ENCODE measurements at regions not wholly inside any gene's neighbourhood (a gene's known extent, or its start where the extent isn't known, plus 50 kb on each side); places are given as distances from the start of the nearest gene placed in this dataset.

DNA sequence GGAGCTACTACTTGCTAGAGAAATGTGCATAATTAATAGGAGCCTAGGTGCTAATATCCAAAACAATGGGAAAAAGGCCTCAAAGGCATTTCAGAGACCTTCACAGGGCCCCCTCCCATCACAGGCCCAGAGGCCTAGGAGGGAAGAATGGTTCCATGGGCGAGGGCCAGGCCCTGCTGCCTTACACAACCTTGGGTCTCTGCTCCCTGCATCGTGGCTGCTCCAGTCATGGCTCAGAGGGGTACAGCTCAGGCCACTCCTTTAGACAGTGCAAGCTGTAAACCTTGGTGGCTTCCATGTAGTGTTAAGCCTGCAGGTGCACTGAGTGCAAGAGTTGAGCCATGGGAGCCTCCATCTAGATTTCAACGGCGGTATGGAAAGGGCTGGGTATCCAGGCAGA lies 429.2 kb downstream of the FIGN start:
- FAIRE-seq, result no peak
- intact Hi-C loops (cut with micrococcal nuclease), result no loop called here
- Histone ChIP-seq H3K4me2 (ENCODE audit: insufficient read depth, low read length) (no peak overlapping the region), H3K4me3 (no peak overlapping the region), H3K9me3 (replicated peaks; ENCODE audit: control insufficient read depth, insufficient read depth, low read depth, low read length) (peaks cover 4% of the 10 kb centered on the region), H3K27me3 (ENCODE audit: control insufficient read depth in 2 of 2, insufficient read depth in 2 of 2, low read length in 2 of 2) (no peaks in the 10 kb centered on the region), H3K9ac (ENCODE audit: insufficient read depth in 1 of 2, low read depth in 2 of 2, low read length in 2 of 2) (no peak overlapping the region), H4K20me1 (replicated peaks; ENCODE audit: control insufficient read depth, insufficient read depth, low read length) (no peaks in the 10 kb centered on the region), H3K4me1 (replicated peaks in 1 of 2; ENCODE audit: control insufficient read depth in 2 of 2, insufficient read depth in 2 of 2, low read length in 2 of 2) (no peaks in the 10 kb centered on the region), H3K36me3 (ENCODE audit: control insufficient read depth, insufficient read depth, low read length) (no peaks in the 10 kb centered on the region), H3K9me1 (ENCODE audit: control insufficient read depth, insufficient read depth, low read length) (no peaks in the 10 kb centered on the region), H3K27ac (ENCODE audit: extremely low read depth, low read depth, low read length) (no peak overlapping the region), H3K79me2 (ENCODE audit: control insufficient read depth, insufficient read depth, low read length) (no peaks in the 10 kb centered on the region), H2AFZ (ENCODE audit: low read depth, low read length) (no peak overlapping the region)
- no peak for DNase-seq (ENCODE audit: extremely low read depth in 1 of 4, low spot score in 3 of 4)
- ChIA-PET POLR2A (no interaction called here), CTCF (ENCODE audit: low intra/inter-chr PET ratio) (no interaction called here)
- TF ChIP-seq ZNF184 (CRISPR knock-in tag; IDR thresholded peaks at IDR 0.05) (no peak), PHTF2 (CRISPR knock-in tag; IDR thresholded peaks at IDR 0.05) (no peak), GTF2E2 (tag; IDR thresholded peaks at IDR 0.05) (no peak), ZNF57 (CRISPR knock-in tag; IDR thresholded peaks at IDR 0.05) (no peak), ARNT (IDR thresholded peaks at IDR 0.05) (no peak), SAFB (IDR thresholded peaks at IDR 0.05; ENCODE audit: borderline replicate concordance, low read depth, low read length) (no peak), ZFP36 (IDR thresholded peaks at IDR 0.05; ENCODE audit: low read depth, low read length, partially characterized antibody) (no peak), FOXK2 (conservative IDR thresholded peaks at IDR 0.05 in 1 of 2, IDR thresholded peaks at IDR 0.05 in 1 of 2; ENCODE audit: low read depth in 2 of 2) (no peak), SMAD3 (CRISPR knock-in tag; conservative IDR thresholded peaks at IDR 0.05) (no peak), ZBED1 (IDR thresholded peaks at IDR 0.05) (no peak), NCOA6 (IDR thresholded peaks at IDR 0.05) (no peak), ARHGAP35 (IDR thresholded peaks at IDR 0.05; ENCODE audit: partially characterized antibody) (no peak), YBX1 (IDR thresholded peaks at IDR 0.05) (no peak), KLF1 (tag; IDR thresholded peaks at IDR 0.05) (no peak)
- TF ChIP-seq, protein P1, sequence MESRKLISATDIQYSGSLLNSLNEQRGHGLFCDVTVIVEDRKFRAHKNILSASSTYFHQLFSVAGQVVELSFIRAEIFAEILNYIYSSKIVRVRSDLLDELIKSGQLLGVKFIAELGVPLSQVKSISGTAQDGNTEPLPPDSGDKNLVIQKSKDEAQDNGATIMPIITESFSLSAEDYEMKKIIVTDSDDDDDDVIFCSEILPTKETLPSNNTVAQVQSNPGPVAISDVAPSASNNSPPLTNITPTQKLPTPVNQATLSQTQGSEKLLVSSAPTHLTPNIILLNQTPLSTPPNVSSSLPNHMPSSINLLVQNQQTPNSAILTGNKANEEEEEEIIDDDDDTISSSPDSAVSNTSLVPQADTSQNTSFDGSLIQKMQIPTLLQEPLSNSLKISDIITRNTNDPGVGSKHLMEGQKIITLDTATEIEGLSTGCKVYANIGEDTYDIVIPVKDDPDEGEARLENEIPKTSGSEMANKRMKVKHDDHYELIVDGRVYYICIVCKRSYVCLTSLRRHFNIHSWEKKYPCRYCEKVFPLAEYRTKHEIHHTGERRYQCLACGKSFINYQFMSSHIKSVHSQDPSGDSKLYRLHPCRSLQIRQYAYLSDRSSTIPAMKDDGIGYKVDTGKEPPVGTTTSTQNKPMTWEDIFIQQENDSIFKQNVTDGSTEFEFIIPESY (CRISPR knock-in tag; IDR thresholded peaks at IDR 0.05), result no peak
- BruUV-seq (replicated peaks), result no TSS peak
- in situ Hi-C loops (cut with MboI), result no loop called here
- 0% methylated on average over 4 of the region's 4 CpGs for WGBS (ENCODE audit: insufficient coverage, low coverage, missing lambda C conversion rate)
- ATAC-seq, result no peak
